OCI-LY7 (cell line): ENCODE measurements at regions not wholly inside any gene's neighbourhood (a gene's known extent, or its start where the extent isn't known, plus 50 kb on each side); places are given as distances from the start of the nearest gene placed in this dataset.

Source experiments
- BruUV-seq: library from RNA; stranded (reverse); fragments of 400-500 nt; replicated peaks from 2 replicates; lab custom pipeline; 2021; lab: Mats Ljungman, UMichigan
- CTCF ChIA-PET: fragments of 300-600 bp; sonication (Branson Sonifier 250); formaldehyde crosslinking; loops from one replicate; lab custom pipeline; 2022; ENCODE audit warnings: antibody characterized with exemption; ENCODE audit not compliant: unreplicated experiment; lab: Charles Lee
- POLR2A ChIA-PET: fragments of 300-600 bp; sonication (Branson Sonifier 250); formaldehyde crosslinking; loops from one replicate; lab custom pipeline; 2022; ENCODE audit warnings: antibody characterized with exemption; lab: Charles Lee
- DNase-seq: peaks from one replicate; pipeline ENCODE4 v3.0.0-alpha.2; 2015; ENCODE audit warnings: low spot score
- H2AFZ ChIP-seq: fragments of 200-600 bp; sonication (generic), shearing (Covaris generic); 2 replicates; pipeline ENCODE4 v1.6.1; 2014; ENCODE audit warnings: mild to moderate bottlenecking, antibody characterized with exemption, low read length, moderate library complexity
- H3K27ac ChIP-seq: fragments of 200-600 bp; sonication (generic); 2 replicates; pipeline ENCODE4 v1.5.1; 2014; ENCODE audit warnings: mixed run types, low read depth, mild to moderate bottlenecking, moderate library complexity, low read length, inconsistent platforms; ENCODE audit not compliant: poor library complexity, severe bottlenecking
- H3K36me3 ChIP-seq: fragments of 200-600 bp; sonication (generic); 2 replicates; pipeline ENCODE4 v1.6.1; 2014; ENCODE audit warnings: mild to moderate bottlenecking, antibody characterized with exemption, low read length, moderate library complexity, mixed read lengths; ENCODE audit not compliant: insufficient read depth
- H3K4me1 ChIP-seq: fragments of 200-600 bp; sonication (generic); 2 replicates; pipeline ENCODE4 v1.5.1; 2014; ENCODE audit warnings: mild to moderate bottlenecking, low read length; ENCODE audit not compliant: insufficient read depth, poor library complexity, severe bottlenecking
- H3K4me2 ChIP-seq: fragments of 200-600 bp; sonication (generic); 2 replicates; pipeline ENCODE4 v1.6.1; 2014; ENCODE audit warnings: mild to moderate bottlenecking, low read length
- H3K4me3 ChIP-seq: fragments of 200-600 bp; sonication (generic); 2 replicates; pipeline ENCODE4 v1.5.1; 2014; ENCODE audit warnings: mild to moderate bottlenecking, low read depth, low read length; ENCODE audit not compliant: poor library complexity, severe bottlenecking
- H3K79me2 ChIP-seq: fragments of 200-600 bp; sonication (generic); 2 replicates; pipeline ENCODE4 v1.6.1; 2016; ENCODE audit warnings: low read depth, mild to moderate bottlenecking, low read length, moderate library complexity, mixed read lengths; ENCODE audit not compliant: insufficient read depth
- H3K9me2 ChIP-seq: fragments of 200-600 bp; sonication (generic); 2 replicates; pipeline ENCODE4 v1.6.1; 2016; ENCODE audit warnings: mild to moderate bottlenecking, low read length, mixed read lengths; ENCODE audit not compliant: insufficient read depth
- H3K9me3 ChIP-seq: fragments of 200-600 bp; sonication (generic); 2 replicates; pipeline ENCODE4 v1.6.1; 2014; ENCODE audit warnings: mild to moderate bottlenecking, mixed run types, low read length, mixed read lengths
- H4K20me1 ChIP-seq: fragments of 200-600 bp; sonication (generic); 2 replicates; pipeline ENCODE4 v1.6.1; 2014; ENCODE audit warnings: mild to moderate bottlenecking, antibody characterized with exemption, low read length, moderate library complexity, mixed read lengths; ENCODE audit not compliant: insufficient read depth
- CTCF ChIP-seq: fragments of 200-600 bp; sonication (generic); conservative IDR thresholded peaks from 2 replicates; pipeline ENCODE4 v1.5.1; 2014; ENCODE audit warnings: mild to moderate bottlenecking, antibody characterized with exemption, low read length, moderate library complexity, mixed read lengths
- EZH2phosphoT487 ChIP-seq: fragments of 200-600 bp; sonication (generic); IDR thresholded peaks from 2 replicates; pipeline ENCODE4 v1.6.1; 2018; ENCODE audit warnings: low read depth, borderline replicate concordance, mild to moderate bottlenecking, mixed run types, antibody characterized with exemption, low read length, moderate library complexity, mixed read lengths
- intact Hi-C: fragments of 100-400 bp; cut with micrococcal nuclease; formaldehyde crosslinking; loops from one replicate; pipeline ENCODE4 v1.10.0; 2022; ENCODE audit not compliant: unreplicated experiment

GRCh38 chr2:198282061-198282460 is 477.7 kb downstream of the PLCL1 start:
- H3K9me2 ChIP-seq = no peaks in the 10 kb centered on the region
- no peak for DNase-seq
- ChIA-PET CTCF (no interaction called here), POLR2A (interaction anchor here (0.7 kb wide), 1 partner anchor 266 kb away, joined by 3 read pairs; no protein-coding TSS in a partner anchor)
- H3K27ac ChIP-seq = no peak overlapping the region
- no peak overlapping the region for H3K4me2 ChIP-seq
- BruUV-seq = no TSS peak
- TF ChIP-seq CTCF = no peak
- no peak for TF ChIP-seq EZH2phosphoT487
- H2AFZ ChIP-seq = no peak overlapping the region
- no peaks in the 10 kb centered on the region for H4K20me1 ChIP-seq
- intact Hi-C loops = no loop called here
- H3K36me3 ChIP-seq = no peaks in the 10 kb centered on the region
- no peaks in the 10 kb centered on the region for H3K4me1 ChIP-seq
- H3K79me2 ChIP-seq = no peaks in the 10 kb centered on the region
- no peak overlapping the region for H3K4me3 ChIP-seq
- no peaks in the 10 kb centered on the region for H3K9me3 ChIP-seq

DNA sequence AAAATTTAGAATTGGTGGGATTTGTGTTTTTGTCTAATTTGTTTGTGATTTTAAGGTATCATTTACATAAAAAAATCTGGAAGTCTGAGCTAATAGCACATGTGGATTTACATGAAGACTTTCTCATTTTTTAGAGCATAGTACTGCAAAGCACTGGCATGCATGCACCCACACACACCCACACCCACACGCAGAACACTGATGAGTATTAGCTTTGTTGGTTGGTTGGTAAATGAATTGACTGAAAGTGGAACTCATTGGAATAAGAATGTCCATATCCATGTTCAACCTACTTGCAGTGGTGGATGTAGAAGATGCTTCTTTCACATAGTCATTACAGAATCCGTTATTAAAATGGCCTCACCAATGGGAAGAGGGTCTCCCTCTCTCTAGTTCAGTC is 475.8 kb downstream of the PLCL1 start:
- no peaks in the 10 kb centered on the region for H3K9me3 ChIP-seq
- H3K36me3 ChIP-seq = no peaks in the 10 kb centered on the region
- no peak overlapping the region for H3K4me3 ChIP-seq
- no TSS peak for BruUV-seq
- TF ChIP-seq EZH2phosphoT487 (no peak), CTCF (no peak)
- no peak overlapping the region for H3K27ac ChIP-seq
- H2AFZ ChIP-seq = no peak overlapping the region
- H4K20me1 ChIP-seq = no peaks in the 10 kb centered on the region
- no peak for DNase-seq
- ChIA-PET CTCF (no interaction called here), POLR2A (interaction anchor here (0.5 to 0.9 kb wide), 2 partner anchors 340 to 712 kb away, joined by 3 read pairs; no protein-coding TSS in a partner anchor)
- H3K4me2 ChIP-seq = no peak overlapping the region
- intact Hi-C loops = no loop called here
- H3K79me2 ChIP-seq = no peaks in the 10 kb centered on the region
- no peaks in the 10 kb centered on the region for H3K4me1 ChIP-seq
- no peaks in the 10 kb centered on the region for H3K9me2 ChIP-seq

DNA sequence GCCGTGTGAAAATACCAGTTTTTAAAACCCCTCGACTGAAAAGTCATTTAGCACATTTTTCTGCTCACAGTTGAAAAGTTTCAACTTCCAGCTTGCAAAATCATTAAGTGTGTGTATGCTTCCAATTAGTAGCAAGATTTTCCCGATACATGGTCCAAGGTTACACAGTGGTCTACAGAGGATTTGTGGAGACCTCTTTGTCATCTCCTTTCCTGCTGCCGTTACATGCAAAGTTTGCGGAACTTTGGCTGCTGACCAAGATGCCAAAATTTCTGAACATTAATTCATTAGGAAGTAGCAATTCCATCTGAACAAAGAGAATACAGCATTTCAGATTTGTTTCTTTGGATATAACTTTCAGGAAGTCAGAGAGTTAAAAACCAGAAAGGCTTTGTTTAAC is 474.6 kb downstream of the PLCL1 start:
- H3K4me2 ChIP-seq = no peak overlapping the region
- intact Hi-C loops = no loop called here
- H3K36me3 ChIP-seq = no peaks in the 10 kb centered on the region
- H3K9me2 ChIP-seq = no peaks in the 10 kb centered on the region
- no peaks in the 10 kb centered on the region for H3K79me2 ChIP-seq
- TF ChIP-seq CTCF (no peak), EZH2phosphoT487 (no peak)
- BruUV-seq = no TSS peak
- CTCF ChIA-PET = no interaction called here
- DNase-seq = no peak
- no peak overlapping the region for H3K4me3 ChIP-seq
- POLR2A ChIA-PET = interaction anchor here (0.6 to 0.9 kb wide), 4 partner anchors 11 to 863 kb away, joined by 3 to 4 read pairs (median 3); no protein-coding TSS in a partner anchor
- H4K20me1 ChIP-seq = no peaks in the 10 kb centered on the region
- no peaks in the 10 kb centered on the region for H3K9me3 ChIP-seq
- H2AFZ ChIP-seq = no peak overlapping the region
- no peaks in the 10 kb centered on the region for H3K4me1 ChIP-seq
- H3K27ac ChIP-seq = no peak overlapping the region
